Transverse colon (tissue), 3 donors: ENCODE measurements at regions not wholly inside any gene's neighbourhood (a gene's known extent, or its start where the extent isn't known, plus 50 kb on each side); places are given as distances from the start of the nearest gene placed in this dataset.

Source experiments
- POLR2A ChIP-seq: fragments of 450-650 bp; IDR thresholded peaks from one replicate; pipeline ENCODE4 v1.6.1; 2016; ENCODE audit warnings: antibody characterized with exemption, mild to moderate bottlenecking, moderate library complexity
- TF ChIP-seq, protein P1 (sequence below), 5 experiments: fragments of 200-600 bp in 3 of 5; fragments of 450-650 bp in 2 of 5; sonication (generic) in 3 of 5; IDR thresholded peaks; 1 replicate in 2 of 5; 2 replicates in 3 of 5; pipeline ENCODE4 v1.5.1; 2016 to 2017; ENCODE audit warnings: antibody characterized with exemption in 5 of 5, inconsistent platforms in 3 of 5, mild to moderate bottlenecking in 2 of 5, moderate library complexity in 1 of 5

DNA sequence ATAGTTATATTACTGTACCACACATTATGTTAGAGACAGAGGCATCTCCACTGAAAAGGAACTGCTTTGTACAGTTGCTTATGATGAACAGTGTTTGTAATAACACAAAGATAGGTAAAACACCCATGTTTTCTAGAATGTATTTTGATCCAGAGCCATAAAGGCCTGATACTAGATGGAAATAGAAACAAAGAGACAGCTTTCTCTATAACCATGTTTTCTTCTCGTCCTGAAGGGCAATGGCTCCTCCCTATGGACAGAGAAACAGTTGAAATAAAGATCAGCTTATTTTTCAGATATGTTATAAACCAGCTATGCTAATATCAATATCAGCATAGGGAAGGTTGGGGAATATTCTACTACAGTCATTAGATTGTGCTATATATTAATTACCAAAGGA is 109.2 kb downstream of the ATXN7L3B start:
- TF ChIP-seq, protein P1, sequence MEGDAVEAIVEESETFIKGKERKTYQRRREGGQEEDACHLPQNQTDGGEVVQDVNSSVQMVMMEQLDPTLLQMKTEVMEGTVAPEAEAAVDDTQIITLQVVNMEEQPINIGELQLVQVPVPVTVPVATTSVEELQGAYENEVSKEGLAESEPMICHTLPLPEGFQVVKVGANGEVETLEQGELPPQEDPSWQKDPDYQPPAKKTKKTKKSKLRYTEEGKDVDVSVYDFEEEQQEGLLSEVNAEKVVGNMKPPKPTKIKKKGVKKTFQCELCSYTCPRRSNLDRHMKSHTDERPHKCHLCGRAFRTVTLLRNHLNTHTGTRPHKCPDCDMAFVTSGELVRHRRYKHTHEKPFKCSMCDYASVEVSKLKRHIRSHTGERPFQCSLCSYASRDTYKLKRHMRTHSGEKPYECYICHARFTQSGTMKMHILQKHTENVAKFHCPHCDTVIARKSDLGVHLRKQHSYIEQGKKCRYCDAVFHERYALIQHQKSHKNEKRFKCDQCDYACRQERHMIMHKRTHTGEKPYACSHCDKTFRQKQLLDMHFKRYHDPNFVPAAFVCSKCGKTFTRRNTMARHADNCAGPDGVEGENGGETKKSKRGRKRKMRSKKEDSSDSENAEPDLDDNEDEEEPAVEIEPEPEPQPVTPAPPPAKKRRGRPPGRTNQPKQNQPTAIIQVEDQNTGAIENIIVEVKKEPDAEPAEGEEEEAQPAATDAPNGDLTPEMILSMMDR (IDR thresholded peaks at IDR 0.05): no peak
- no peak for TF ChIP-seq POLR2A
